ENCODE measurements at regions not wholly inside any gene's neighbourhood (a gene's known extent, or its start where the extent isn't known, plus 50 kb on each side); places are given as distances from the start of the nearest gene placed in this dataset.

DNA sequence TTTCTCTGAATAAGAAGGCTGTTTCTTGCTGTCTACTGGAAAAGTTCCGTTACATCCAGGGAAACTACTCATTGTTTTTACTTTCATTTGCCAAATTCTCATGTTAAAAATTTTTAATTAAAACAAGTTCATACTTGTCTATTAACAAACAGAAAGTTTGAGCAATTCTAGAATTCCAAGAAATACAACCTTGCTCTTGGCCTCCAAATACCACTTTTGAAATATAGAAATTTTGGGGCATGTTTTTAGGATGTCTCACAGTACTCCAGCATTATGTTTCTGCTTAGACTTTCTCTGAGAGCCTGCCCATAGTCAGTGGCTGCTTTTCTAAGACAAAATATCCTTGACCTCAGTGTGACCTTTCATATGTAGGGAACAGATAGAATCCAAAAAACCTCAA lies 228.7 kb upstream of the RND3 start (continued):
- TF ChIP-seq, protein P1, sequence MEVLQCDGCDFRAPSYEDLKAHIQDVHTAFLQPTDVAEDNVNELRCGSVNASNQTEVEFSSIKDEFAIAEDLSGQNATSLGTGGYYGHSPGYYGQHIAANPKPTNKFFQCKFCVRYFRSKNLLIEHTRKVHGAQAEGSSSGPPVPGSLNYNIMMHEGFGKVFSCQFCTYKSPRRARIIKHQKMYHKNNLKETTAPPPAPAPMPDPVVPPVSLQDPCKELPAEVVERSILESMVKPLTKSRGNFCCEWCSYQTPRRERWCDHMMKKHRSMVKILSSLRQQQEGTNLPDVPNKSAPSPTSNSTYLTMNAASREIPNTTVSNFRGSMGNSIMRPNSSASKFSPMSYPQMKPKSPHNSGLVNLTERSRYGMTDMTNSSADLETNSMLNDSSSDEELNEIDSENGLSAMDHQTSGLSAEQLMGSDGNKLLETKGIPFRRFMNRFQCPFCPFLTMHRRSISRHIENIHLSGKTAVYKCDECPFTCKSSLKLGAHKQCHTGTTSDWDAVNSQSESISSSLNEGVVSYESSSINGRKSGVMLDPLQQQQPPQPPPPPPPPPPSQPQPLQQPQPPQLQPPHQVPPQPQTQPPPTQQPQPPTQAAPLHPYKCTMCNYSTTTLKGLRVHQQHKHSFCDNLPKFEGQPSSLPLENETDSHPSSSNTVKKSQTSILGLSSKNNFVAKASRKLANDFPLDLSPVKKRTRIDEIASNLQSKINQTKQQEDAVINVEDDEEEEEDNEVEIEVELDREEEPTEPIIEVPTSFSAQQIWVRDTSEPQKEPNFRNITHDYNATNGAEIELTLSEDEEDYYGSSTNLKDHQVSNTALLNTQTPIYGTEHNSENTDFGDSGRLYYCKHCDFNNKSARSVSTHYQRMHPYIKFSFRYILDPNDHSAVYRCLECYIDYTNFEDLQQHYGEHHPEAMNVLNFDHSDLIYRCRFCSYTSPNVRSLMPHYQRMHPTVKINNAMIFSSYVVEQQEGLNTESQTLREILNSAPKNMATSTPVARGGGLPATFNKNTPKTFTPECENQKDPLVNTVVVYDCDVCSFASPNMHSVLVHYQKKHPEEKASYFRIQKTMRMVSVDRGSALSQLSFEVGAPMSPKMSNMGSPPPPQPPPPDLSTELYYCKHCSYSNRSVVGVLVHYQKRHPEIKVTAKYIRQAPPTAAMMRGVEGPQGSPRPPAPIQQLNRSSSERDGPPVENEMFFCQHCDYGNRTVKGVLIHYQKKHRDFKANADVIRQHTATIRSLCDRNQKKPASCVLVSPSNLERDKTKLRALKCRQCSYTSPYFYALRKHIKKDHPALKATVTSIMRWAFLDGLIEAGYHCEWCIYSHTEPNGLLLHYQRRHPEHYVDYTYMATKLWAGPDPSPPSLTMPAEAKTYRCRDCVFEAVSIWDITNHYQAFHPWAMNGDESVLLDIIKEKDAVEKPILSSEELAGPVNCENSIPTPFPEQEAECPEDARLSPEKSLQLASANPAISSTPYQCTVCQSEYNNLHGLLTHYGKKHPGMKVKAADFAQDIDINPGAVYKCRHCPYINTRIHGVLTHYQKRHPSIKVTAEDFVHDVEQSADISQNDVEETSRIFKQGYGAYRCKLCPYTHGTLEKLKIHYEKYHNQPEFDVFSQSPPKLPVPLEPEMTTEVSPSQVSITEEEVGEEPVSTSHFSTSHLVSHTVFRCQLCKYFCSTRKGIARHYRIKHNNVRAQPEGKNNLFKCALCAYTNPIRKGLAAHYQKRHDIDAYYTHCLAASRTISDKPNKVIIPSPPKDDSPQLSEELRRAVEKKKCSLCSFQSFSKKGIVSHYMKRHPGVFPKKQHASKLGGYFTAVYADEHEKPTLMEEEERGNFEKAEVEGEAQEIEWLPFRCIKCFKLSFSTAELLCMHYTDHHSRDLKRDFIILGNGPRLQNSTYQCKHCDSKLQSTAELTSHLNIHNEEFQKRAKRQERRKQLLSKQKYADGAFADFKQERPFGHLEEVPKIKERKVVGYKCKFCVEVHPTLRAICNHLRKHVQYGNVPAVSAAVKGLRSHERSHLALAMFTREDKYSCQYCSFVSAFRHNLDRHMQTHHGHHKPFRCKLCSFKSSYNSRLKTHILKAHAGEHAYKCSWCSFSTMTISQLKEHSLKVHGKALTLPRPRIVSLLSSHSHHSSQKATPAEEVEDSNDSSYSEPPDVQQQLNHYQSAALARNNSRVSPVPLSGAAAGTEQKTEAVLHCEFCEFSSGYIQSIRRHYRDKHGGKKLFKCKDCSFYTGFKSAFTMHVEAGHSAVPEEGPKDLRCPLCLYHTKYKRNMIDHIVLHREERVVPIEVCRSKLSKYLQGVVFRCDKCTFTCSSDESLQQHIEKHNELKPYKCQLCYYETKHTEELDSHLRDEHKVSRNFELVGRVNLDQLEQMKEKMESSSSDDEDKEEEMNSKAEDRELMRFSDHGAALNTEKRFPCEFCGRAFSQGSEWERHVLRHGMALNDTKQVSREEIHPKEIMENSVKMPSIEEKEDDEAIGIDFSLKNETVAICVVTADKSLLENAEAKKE (CRISPR knock-in tag; IDR thresholded peaks at IDR 0.05) = no peak
- TF ChIP-seq ZNF331 (CRISPR knock-in tag; IDR thresholded peaks at IDR 0.05; ENCODE audit: low read depth) (no peak), CREB1 (CRISPR knock-in tag; IDR thresholded peaks at IDR 0.05; ENCODE audit: low read depth) (no peak), POLR2AphosphoS5 (IDR thresholded peaks at IDR 0.05; ENCODE audit: low read depth) (no peak)

DNA sequence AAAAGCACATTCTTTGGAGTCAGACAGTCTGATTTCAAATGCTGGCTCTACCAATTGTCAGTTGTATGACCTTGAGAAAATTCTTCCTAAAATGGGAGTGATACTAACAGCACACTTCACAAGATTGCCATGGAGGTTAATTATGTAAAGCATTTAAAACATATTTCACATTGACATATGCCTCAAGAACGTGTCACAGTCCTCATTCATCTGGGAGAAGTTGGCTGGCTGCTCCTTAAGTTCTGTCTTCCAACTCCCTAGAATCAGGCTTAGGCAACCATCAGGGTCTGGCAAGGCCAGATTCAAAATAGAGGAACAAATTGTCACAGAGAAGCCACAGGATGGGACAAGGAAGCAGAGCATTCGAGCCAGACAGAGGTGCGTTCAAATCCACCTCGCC lies 228.0 kb upstream of the RND3 start:
- H3K27me3 ChIP-seq (ENCODE audit: insufficient read depth) = no peaks in the 10 kb centered on the region
- no peaks in the 10 kb centered on the region for H4K20me1 ChIP-seq (replicated peaks; ENCODE audit: insufficient read depth)
- no peak overlapping the region for H3K4me3 ChIP-seq
- no peaks in the 10 kb centered on the region for H3F3A ChIP-seq (replicated peaks; ENCODE audit: low read depth)
- Mint-ChIP-seq H3K36me3 (ENCODE audit: low read depth) (peaks cover 3% of the 10 kb centered on the region; the same call in 1 of the 3 replicates), H3K4me1 (peaks cover 16% of the 10 kb centered on the region), H3K27ac (no peak overlapping the region), H3K9me3 (no peaks in the 10 kb centered on the region), H3K27me3 (ENCODE audit: insufficient read depth, low read depth, poor library complexity) (peaks cover 3% of the 10 kb centered on the region), H3K4me3 (no peak overlapping the region)
- DNase-seq (ENCODE audit: low spot score) (no peak), ATAC-seq (no peak)
- no peaks in the 10 kb centered on the region for H3K79me2 ChIP-seq (replicated peaks; ENCODE audit: insufficient read depth)
- no peak overlapping the region for H3K27ac ChIP-seq (ENCODE audit: low read depth)
- no peak overlapping the region for H3K4me2 ChIP-seq
- H3K9me2 ChIP-seq (ENCODE audit: insufficient read depth) = peaks cover 14% of the 10 kb centered on the region
- no peaks in the 10 kb centered on the region for H3K36me3 ChIP-seq (ENCODE audit: insufficient read depth)
- H2AFZ ChIP-seq = peak overlapping the region; percentile 2; the same call in 1 of the 2 replicates
- peaks cover 2% of the 10 kb centered on the region; the same call in 1 of the 2 replicates for H3K4me1 ChIP-seq (ENCODE audit: insufficient read depth)
- TF ChIP-seq EZH2phosphoT487 (IDR thresholded peaks at IDR 0.05; ENCODE audit: unreplicated experiment) = no peak
- TF ChIP-seq ZNF114 (CRISPR knock-in tag; IDR thresholded peaks at IDR 0.05) = no peak
- TF ChIP-seq NANOG (IDR thresholded peaks at IDR 0.05; ENCODE audit: borderline replicate concordance) = no peak
- TF ChIP-seq, protein P2, sequence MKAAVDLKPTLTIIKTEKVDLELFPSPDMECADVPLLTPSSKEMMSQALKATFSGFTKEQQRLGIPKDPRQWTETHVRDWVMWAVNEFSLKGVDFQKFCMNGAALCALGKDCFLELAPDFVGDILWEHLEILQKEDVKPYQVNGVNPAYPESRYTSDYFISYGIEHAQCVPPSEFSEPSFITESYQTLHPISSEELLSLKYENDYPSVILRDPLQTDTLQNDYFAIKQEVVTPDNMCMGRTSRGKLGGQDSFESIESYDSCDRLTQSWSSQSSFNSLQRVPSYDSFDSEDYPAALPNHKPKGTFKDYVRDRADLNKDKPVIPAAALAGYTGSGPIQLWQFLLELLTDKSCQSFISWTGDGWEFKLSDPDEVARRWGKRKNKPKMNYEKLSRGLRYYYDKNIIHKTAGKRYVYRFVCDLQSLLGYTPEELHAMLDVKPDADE (IDR thresholded peaks at IDR 0.05) = no peak
- TF ChIP-seq CREB1 (CRISPR knock-in tag; IDR thresholded peaks at IDR 0.05; ENCODE audit: low read depth) = no peak
- TF ChIP-seq POLR2AphosphoS5 (IDR thresholded peaks at IDR 0.05; ENCODE audit: low read depth) = no peak
- no peak for TF ChIP-seq EZH2 (IDR thresholded peaks at IDR 0.05; ENCODE audit: low read depth, unreplicated experiment)
- TF ChIP-seq, protein P1 (CRISPR knock-in tag; IDR thresholded peaks at IDR 0.05) = no peak
- no peak for TF ChIP-seq ZNF331 (CRISPR knock-in tag; IDR thresholded peaks at IDR 0.05; ENCODE audit: low read depth)

All from GM23338 (cell line).